SK-N-MC (cell line): ENCODE measurements at regions not wholly inside any gene's neighbourhood (a gene's known extent, or its start where the extent isn't known, plus 50 kb on each side); places are given as distances from the start of the nearest gene placed in this dataset.
"Not testable (repeated sequence)": the region's sequence is repeated elsewhere in the genome, so short reads cannot be mapped to it uniquely, and the experiment has no call there.

Experiments
- DNase-seq: peaks from one replicate; pipeline ENCODE4 v3.0.0-alpha.2; 2011; ENCODE audit warnings: low read depth, low spot score
- H3K27ac ChIP-seq: fragments of 200-600 bp; sonication (generic); 2 replicates; pipeline ENCODE4 v1.5.1; 2016; ENCODE audit warnings: mixed run types
- H3K36me3 ChIP-seq: fragments of 200-600 bp; sonication (generic); 2 replicates; pipeline ENCODE4 v1.6.1; 2017; ENCODE audit warnings: antibody characterized with exemption, low read length, mixed read lengths; ENCODE audit not compliant: insufficient read depth
- H3K4me3 ChIP-seq: fragments of 200-600 bp; sonication (generic); 2 replicates; pipeline ENCODE4 v1.5.1; 2016
- H3K9ac ChIP-seq: fragments of 200-600 bp; sonication (generic); 2 replicates; pipeline ENCODE4 v1.8.0; 2017; ENCODE audit warnings: mixed run types, mixed read lengths; ENCODE audit not compliant: insufficient read length
- H3K9me3 ChIP-seq: fragments of 200-600 bp; sonication (generic); 2 replicates; pipeline ENCODE4 v1.6.1; 2017; ENCODE audit warnings: low read depth, mild to moderate bottlenecking, antibody characterized with exemption, low read length, moderate library complexity, mixed read lengths
- EZH2 ChIP-seq: fragments of 200-600 bp; sonication (generic); IDR thresholded peaks from one replicate; pipeline ENCODE4 v1.6.1; 2017; ENCODE audit warnings: antibody characterized with exemption
- FOXP2 ChIP-seq: optimal IDR thresholded peaks from 2 replicates; pipeline ENCODE3; 2011; ENCODE audit warnings: mild to moderate bottlenecking, moderate library complexity; ENCODE audit not compliant: insufficient read depth; ENCODE audit errors: extremely low read length, control extremely low read depth
- POLR2AphosphoS5 ChIP-seq: IDR thresholded peaks from 2 replicates; pipeline ENCODE4 v1.6.1; 2012; ENCODE audit warnings: mild to moderate bottlenecking, low read depth, low read length, borderline replicate concordance

GRCh38 chr2:144971786-144972335 lies 451.9 kb upstream of the ZEB2 start:
- TF ChIP-seq EZH2 (no peak), POLR2AphosphoS5 (no peak), FOXP2 (no peak)
- no peak overlapping the region for H3K4me3 ChIP-seq
- DNase-seq, result no peak
- H3K36me3 ChIP-seq, result no peaks in the 10 kb centered on the region
- H3K9ac ChIP-seq, result no peak overlapping the region
- H3K27ac ChIP-seq, result no peak overlapping the region
- no peaks in the 10 kb centered on the region for H3K9me3 ChIP-seq

- not testable (repeated sequence) for H3K4me3 ChIP-seq, H3K9ac ChIP-seq, H3K9me3 ChIP-seq, H3K36me3 ChIP-seq, H3K27ac ChIP-seq, DNase-seq
Observed at GRCh38 chr2:144970410-144970809, 450.5 kb upstream of the ZEB2 start.

DNA sequence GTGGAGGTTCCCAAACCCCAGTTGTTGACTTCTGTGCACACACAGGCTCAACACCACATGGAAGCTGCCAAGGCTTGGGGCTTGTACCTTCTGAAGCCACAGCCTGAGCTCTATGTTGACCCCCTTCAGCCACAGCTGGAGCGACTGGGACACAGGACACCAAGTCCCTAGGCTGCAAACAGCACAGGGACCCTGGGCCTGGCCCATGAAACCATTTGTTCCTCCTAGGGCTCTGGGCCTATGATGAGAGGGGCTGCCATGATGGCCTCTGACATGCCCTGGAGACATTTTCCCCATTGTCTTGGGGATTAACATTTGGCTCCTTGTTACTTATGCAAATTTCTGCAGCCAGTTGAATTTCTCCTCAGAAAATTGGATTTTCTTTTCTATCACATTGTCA lies 449.6 kb upstream of the ZEB2 start:
- not testable (repeated sequence) for H3K9me3 ChIP-seq, DNase-seq, H3K36me3 ChIP-seq, H3K27ac ChIP-seq, H3K4me3 ChIP-seq, H3K9ac ChIP-seq

DNA sequence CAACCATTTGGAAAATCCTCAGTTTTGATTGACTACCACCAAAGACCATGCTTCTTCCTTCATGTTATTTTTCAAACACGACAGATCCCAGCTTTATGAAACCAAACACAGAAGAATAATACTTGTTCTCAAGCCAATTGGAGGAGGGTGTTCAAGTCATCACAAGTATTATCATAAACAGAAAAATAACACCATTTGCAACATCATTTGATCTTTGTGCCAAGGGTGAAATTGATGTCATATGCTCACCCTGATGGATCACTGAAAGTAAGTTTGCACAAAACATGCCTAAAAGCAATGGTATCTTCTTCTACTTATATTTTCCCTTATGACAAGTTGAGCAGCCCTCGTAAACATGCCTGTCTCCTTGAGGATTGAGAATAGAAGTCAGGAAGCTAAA lies 448.0 kb upstream of the ZEB2 start:
- no peak overlapping the region for H3K27ac ChIP-seq
- no peak overlapping the region for H3K9ac ChIP-seq
- H3K9me3 ChIP-seq, result no peaks in the 10 kb centered on the region
- no peak for DNase-seq
- no peak overlapping the region for H3K4me3 ChIP-seq
- no peaks in the 10 kb centered on the region for H3K36me3 ChIP-seq
- TF ChIP-seq EZH2, result no peak
- no peak for TF ChIP-seq FOXP2
- no peak for TF ChIP-seq POLR2AphosphoS5

- H3K36me3 ChIP-seq, result no peaks in the 10 kb centered on the region
- H3K9ac ChIP-seq, result no peak overlapping the region
- H3K4me3 ChIP-seq, result no peak overlapping the region
- no peaks in the 10 kb centered on the region for H3K9me3 ChIP-seq
- H3K27ac ChIP-seq, result no peak overlapping the region
- TF ChIP-seq POLR2AphosphoS5 (no peak), FOXP2 (no peak), EZH2 (no peak)
- DNase-seq, result no peak
Observed at GRCh38 chr2:144965172-144965571, 445.3 kb upstream of the ZEB2 start.

- Histone ChIP-seq H3K9ac (no peak overlapping the region), H3K27ac (0 out of 2 replicates have a peak overlapping the region, but pooled peaks have one; percentile 34), H3K9me3 (no peaks in the 10 kb centered on the region), H3K36me3 (no peaks in the 10 kb centered on the region), H3K4me3 (peak overlapping the region; percentile 38; the same call in 1 of the 2 replicates)
- DNase-seq, result no peak
- TF ChIP-seq EZH2 (no peak), POLR2AphosphoS5 (no peak), FOXP2 (no peak)
Observed at GRCh38 chr2:144963031-144963430, 443.1 kb upstream of the ZEB2 start.

GRCh38 chr2:144959416-144959815 lies 439.5 kb upstream of the ZEB2 start:
- TF ChIP-seq FOXP2 (no peak), POLR2AphosphoS5 (no peak)

DNA sequence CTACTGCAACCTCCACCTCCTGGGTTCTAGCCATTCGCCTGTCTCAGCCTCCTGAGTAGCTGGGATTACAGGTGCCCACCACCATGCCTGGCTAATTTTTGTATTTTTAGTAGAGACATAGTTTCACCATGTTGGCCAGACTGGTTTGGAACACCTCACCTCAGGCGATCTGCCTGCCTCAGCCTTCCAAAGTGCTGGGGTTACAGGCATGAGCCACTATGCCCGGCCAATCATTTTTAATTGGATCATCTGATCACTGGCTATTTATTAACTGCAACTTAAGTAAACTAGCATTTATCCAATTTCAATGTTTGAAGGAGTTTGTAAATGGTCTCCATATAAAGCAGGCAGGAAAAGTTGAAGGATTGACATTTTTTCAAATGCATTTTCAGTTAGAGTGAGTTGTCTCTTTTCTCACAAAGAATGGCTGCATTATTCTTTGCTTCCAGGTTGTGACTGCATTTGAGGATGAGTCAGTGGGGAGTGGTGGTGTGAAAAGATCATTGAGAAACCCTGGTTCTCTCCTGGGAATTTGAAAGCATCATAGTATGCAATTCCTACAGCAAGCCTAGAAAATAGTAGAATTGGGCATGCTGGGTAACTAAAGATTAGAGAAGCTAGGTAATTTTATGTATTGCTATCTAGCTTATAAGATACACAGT lies 431.1 kb upstream of the ZEB2 start:
- H3K27ac ChIP-seq, result no peak overlapping the region
- H3K9me3 ChIP-seq, result no peaks in the 10 kb centered on the region
- H3K4me3 ChIP-seq, result no peak overlapping the region
- no peak for TF ChIP-seq EZH2
- no peak for TF ChIP-seq FOXP2
- TF ChIP-seq POLR2AphosphoS5, result no peak
- no peak for DNase-seq
- H3K9ac ChIP-seq, result no peak overlapping the region
- no peaks in the 10 kb centered on the region for H3K36me3 ChIP-seq

More at GRCh38 chr2:144959416-144959815, 439.5 kb upstream of the ZEB2 start:
- Histone ChIP-seq H3K27ac (no peak overlapping the region), H3K36me3 (no peaks in the 10 kb centered on the region), H3K9me3 (no peaks in the 10 kb centered on the region), H3K9ac (no peak overlapping the region), H3K4me3 (no peak overlapping the region)
- DNase-seq, result no peak

DNA sequence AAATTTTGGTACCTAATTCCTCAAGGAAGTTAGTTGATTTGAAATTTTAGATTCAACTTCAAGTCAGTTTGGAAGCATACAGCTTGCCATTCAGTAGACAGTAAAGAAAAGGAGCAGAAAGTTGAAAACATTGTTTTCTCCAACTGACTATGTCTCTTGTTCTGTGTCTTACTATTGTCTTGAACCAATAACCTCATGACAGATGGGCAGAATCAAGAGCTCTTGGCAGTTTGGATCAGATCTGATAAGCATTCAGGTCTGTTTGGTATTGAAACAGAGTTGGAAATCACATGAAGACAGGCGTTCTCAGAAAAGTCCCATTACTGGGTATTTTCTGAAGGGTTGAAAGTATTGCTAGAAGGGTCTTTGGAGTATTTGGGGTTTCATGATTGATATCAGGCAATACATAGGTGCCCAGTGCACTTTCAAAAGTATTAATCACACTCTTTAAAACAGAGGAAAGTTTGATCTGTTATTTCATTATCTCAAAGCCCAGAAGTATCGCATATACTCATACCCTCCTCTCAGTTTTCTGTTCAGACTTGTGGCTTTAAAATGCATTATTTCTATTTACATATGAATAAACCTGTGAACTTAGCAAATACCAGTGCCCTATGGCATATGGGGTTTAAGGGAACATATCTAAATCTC lies 428.4 kb upstream of the ZEB2 start:
- no peak for DNase-seq
- TF ChIP-seq POLR2AphosphoS5 (no peak), FOXP2 (no peak), EZH2 (no peak)
- H3K9ac ChIP-seq, result peak overlapping the region; percentile 70
- H3K9me3 ChIP-seq, result no peaks in the 10 kb centered on the region
- peak overlapping the region; percentile 93 for H3K27ac ChIP-seq
- peak overlapping the region; percentile 35 for H3K4me3 ChIP-seq
- no peaks in the 10 kb centered on the region for H3K36me3 ChIP-seq
